ENCODE measurements at regions not wholly inside any gene's neighbourhood (a gene's known extent, or its start where the extent isn't known, plus 50 kb on each side); places are given as distances from the start of the nearest gene placed in this dataset.

- Histone ChIP-seq H3K4me3 (ENCODE audit: low read length) (no peak overlapping the region), H3K36me3 (ENCODE audit: control insufficient read depth, insufficient read depth, low read length) (no peaks in the 10 kb centered on the region), H3K27ac (ENCODE audit: low read length) (no peak overlapping the region), H3K4me1 (ENCODE audit: control insufficient read depth, insufficient read depth, low read length) (no peaks in the 10 kb centered on the region), H3K9me3 (ENCODE audit: control insufficient read depth, insufficient read depth, low read length) (no peaks in the 10 kb centered on the region), H3K27me3 (ENCODE audit: control insufficient read depth, insufficient read depth, low read length) (no peaks in the 10 kb centered on the region)
- DNase-seq (ENCODE audit: low read depth, low spot score): no peak
- WGBS (ENCODE audit: insufficient coverage, insufficient read length): no CpG with 5 or more reads among the region's 3 CpGs
Observed at GRCh38 chr5:123753180-123753936, 241.4 kb downstream of the CSNK1G3 start.

- WGBS (ENCODE audit: insufficient coverage, insufficient read length): no CpG with 5 or more reads among the region's 5 CpGs
- Histone ChIP-seq H3K9me3 (ENCODE audit: control insufficient read depth, insufficient read depth, low read length) (no peaks in the 10 kb centered on the region), H3K27ac (ENCODE audit: low read length) (no peak overlapping the region), H3K27me3 (ENCODE audit: control insufficient read depth, insufficient read depth, low read length) (no peaks in the 10 kb centered on the region), H3K36me3 (ENCODE audit: control insufficient read depth, insufficient read depth, low read length) (no peaks in the 10 kb centered on the region), H3K4me3 (ENCODE audit: low read length) (no peak overlapping the region), H3K4me1 (ENCODE audit: control insufficient read depth, insufficient read depth, low read length) (no peaks in the 10 kb centered on the region)
- no peak for DNase-seq (ENCODE audit: low read depth, low spot score)
Observed at GRCh38 chr5:123752552-123753179, 240.7 kb downstream of the CSNK1G3 start.

GRCh38 chr5:123751670-123752069 lies 239.7 kb downstream of the CSNK1G3 start:
- Histone ChIP-seq H3K4me3 (ENCODE audit: low read length) (no peak overlapping the region), H3K9me3 (ENCODE audit: control insufficient read depth, insufficient read depth, low read length) (no peaks in the 10 kb centered on the region), H3K36me3 (ENCODE audit: control insufficient read depth, insufficient read depth, low read length) (no peaks in the 10 kb centered on the region), H3K27me3 (ENCODE audit: control insufficient read depth, insufficient read depth, low read length) (no peaks in the 10 kb centered on the region), H3K4me1 (ENCODE audit: control insufficient read depth, insufficient read depth, low read length) (no peaks in the 10 kb centered on the region), H3K27ac (ENCODE audit: low read length) (no peak overlapping the region)
- DNase-seq (ENCODE audit: low read depth, low spot score): no peak
- no CpG with 5 or more reads among the region's 3 CpGs for WGBS (ENCODE audit: insufficient coverage, insufficient read length)

DNA sequence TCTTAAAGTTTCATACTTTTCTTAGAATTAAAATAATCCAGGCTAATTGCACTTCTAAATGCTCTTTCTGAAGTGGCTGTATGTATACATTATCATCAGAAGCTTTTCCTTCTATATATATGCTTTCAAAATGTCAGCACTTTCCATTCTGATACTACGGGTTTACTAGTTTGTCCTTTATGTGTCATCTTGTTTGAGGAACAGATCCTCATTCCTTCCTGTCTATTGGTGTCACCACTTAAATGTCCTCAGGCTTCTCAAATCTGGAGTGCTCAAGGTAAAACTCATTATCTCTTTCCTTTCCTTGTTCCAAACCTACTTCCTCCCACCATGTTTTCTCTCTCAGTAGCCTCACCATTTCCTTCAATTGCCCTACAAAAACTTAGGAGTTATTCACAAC lies 236.3 kb downstream of the CSNK1G3 start:
- Histone ChIP-seq H3K27ac (ENCODE audit: low read length) (no peak overlapping the region), H3K36me3 (ENCODE audit: control insufficient read depth, insufficient read depth, low read length) (no peaks in the 10 kb centered on the region), H3K4me1 (ENCODE audit: control insufficient read depth, insufficient read depth, low read length) (no peaks in the 10 kb centered on the region), H3K9me3 (ENCODE audit: control insufficient read depth, insufficient read depth, low read length) (no peaks in the 10 kb centered on the region), H3K27me3 (ENCODE audit: control insufficient read depth, insufficient read depth, low read length) (no peaks in the 10 kb centered on the region), H3K4me3 (ENCODE audit: low read length) (no peak overlapping the region)
- no peak for DNase-seq (ENCODE audit: low read depth, low spot score)
- no CpG with 5 or more reads among the region's 1 CpG for WGBS (ENCODE audit: insufficient coverage, insufficient read length)

GRCh38 chr5:123746683-123747360 lies 234.8 kb downstream of the CSNK1G3 start:
- no peaks in the 10 kb centered on the region for H3K9me3 ChIP-seq (ENCODE audit: control insufficient read depth, insufficient read depth, low read length)
- H3K36me3 ChIP-seq (ENCODE audit: control insufficient read depth, insufficient read depth, low read length): no peaks in the 10 kb centered on the region
- H3K4me1 ChIP-seq (ENCODE audit: control insufficient read depth, insufficient read depth, low read length): no peaks in the 10 kb centered on the region
- H3K27ac ChIP-seq (ENCODE audit: low read length): no peak overlapping the region
- no peaks in the 10 kb centered on the region for H3K27me3 ChIP-seq (ENCODE audit: control insufficient read depth, insufficient read depth, low read length)
- H3K4me3 ChIP-seq (ENCODE audit: low read length): no peak overlapping the region
- WGBS (ENCODE audit: insufficient coverage, insufficient read length): no CpG with 5 or more reads among the region's 3 CpGs
- no peak for DNase-seq (ENCODE audit: low read depth, low spot score)

GRCh38 chr5:123743990-123744583 lies 232.1 kb downstream of the CSNK1G3 start:
- no CpG with 5 or more reads among the region's 1 CpG for WGBS (ENCODE audit: insufficient coverage, insufficient read length)

GRCh38 chr5:123735384-123735783 lies 223.4 kb downstream of the CSNK1G3 start:
- no peak for DNase-seq (ENCODE audit: low read depth, low spot score)
- Histone ChIP-seq H3K27ac (ENCODE audit: low read length) (no peak overlapping the region), H3K36me3 (ENCODE audit: control insufficient read depth, insufficient read depth, low read length) (no peaks in the 10 kb centered on the region)

More at GRCh38 chr5:123743990-123744583, 232.1 kb downstream of the CSNK1G3 start:
- Histone ChIP-seq H3K9me3 (ENCODE audit: control insufficient read depth, insufficient read depth, low read length) (no peaks in the 10 kb centered on the region), H3K27ac (ENCODE audit: low read length) (no peak overlapping the region), H3K36me3 (ENCODE audit: control insufficient read depth, insufficient read depth, low read length) (no peaks in the 10 kb centered on the region), H3K4me3 (ENCODE audit: low read length) (no peak overlapping the region), H3K4me1 (ENCODE audit: control insufficient read depth, insufficient read depth, low read length) (no peaks in the 10 kb centered on the region), H3K27me3 (ENCODE audit: control insufficient read depth, insufficient read depth, low read length) (no peaks in the 10 kb centered on the region)
- DNase-seq (ENCODE audit: low read depth, low spot score): no peak

DNA sequence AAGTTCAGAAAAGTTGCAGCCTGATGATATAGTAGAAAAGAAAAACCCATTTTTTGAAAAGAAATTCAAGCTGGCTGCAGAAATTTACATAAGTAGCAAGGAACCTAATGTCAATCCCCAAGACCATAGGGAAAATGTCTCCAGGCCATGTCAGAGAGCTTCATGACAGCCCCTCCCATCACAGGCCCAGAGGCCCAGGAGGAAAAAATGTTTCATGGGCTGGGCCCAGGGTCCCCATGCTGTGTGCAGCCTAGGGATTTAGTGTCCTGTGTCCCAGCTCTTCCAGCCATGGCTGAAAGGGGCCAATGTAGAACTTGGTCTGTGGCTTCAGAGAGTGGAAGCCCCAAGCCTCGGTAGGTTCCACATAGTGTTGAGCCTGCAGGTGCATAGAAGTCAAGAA lies 220.3 kb downstream of the CSNK1G3 start:
- peaks cover 2% of the 10 kb centered on the region for H3K9me3 ChIP-seq (ENCODE audit: control insufficient read depth, insufficient read depth, low read length)

More at GRCh38 chr5:123735384-123735783, 223.4 kb downstream of the CSNK1G3 start:
- H3K27me3 ChIP-seq (ENCODE audit: control insufficient read depth, insufficient read depth, low read length): no peaks in the 10 kb centered on the region
- no peaks in the 10 kb centered on the region for H3K4me1 ChIP-seq (ENCODE audit: control insufficient read depth, insufficient read depth, low read length)
- no peak overlapping the region for H3K4me3 ChIP-seq (ENCODE audit: low read length)
- WGBS (ENCODE audit: insufficient coverage, insufficient read length): no CpG with 5 or more reads among the region's 1 CpG
- peaks cover 2% of the 10 kb centered on the region for H3K9me3 ChIP-seq (ENCODE audit: control insufficient read depth, insufficient read depth, low read length)

DNA sequence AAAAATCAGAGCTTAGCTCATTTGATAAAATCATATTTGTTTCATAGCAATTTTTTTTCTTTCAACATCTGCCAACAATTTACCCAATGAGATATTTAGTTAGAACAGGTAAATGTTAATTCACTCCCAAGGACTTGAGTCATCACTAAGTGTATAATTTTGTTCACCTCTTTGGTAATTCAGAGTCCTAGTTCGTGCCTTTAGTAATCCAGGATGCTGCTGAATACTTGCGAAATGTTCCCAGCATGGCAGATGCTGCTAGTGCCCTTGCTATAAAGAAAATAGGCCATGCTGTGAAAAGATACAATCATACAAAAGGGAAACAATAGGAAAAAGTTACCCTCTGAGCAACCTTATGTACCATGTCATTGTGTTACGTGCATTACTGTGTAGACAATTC lies 210.5 kb downstream of the CSNK1G3 start:
- WGBS (ENCODE audit: insufficient coverage, insufficient read length): no CpG with 5 or more reads among the region's 3 CpGs
- DNase-seq (ENCODE audit: low read depth, low spot score): no peak
- no peaks in the 10 kb centered on the region for H3K36me3 ChIP-seq (ENCODE audit: control insufficient read depth, insufficient read depth, low read length)
- H3K4me1 ChIP-seq (ENCODE audit: control insufficient read depth, insufficient read depth, low read length): no peaks in the 10 kb centered on the region
- no peak overlapping the region for H3K4me3 ChIP-seq (ENCODE audit: low read length)
- no peak overlapping the region for H3K27ac ChIP-seq (ENCODE audit: low read length)
- H3K27me3 ChIP-seq (ENCODE audit: control insufficient read depth, insufficient read depth, low read length): no peaks in the 10 kb centered on the region
- H3K9me3 ChIP-seq (ENCODE audit: control insufficient read depth, insufficient read depth, low read length): no peaks in the 10 kb centered on the region

More for the DNA sequence above, 220.3 kb downstream of the CSNK1G3 start:
- no peak overlapping the region for H3K4me3 ChIP-seq (ENCODE audit: low read length)
- WGBS (ENCODE audit: insufficient coverage, insufficient read length): no CpG with 5 or more reads among the region's 1 CpG
- H3K4me1 ChIP-seq (ENCODE audit: control insufficient read depth, insufficient read depth, low read length): no peaks in the 10 kb centered on the region
- H3K27ac ChIP-seq (ENCODE audit: low read length): no peak overlapping the region
- no peaks in the 10 kb centered on the region for H3K36me3 ChIP-seq (ENCODE audit: control insufficient read depth, insufficient read depth, low read length)
- DNase-seq (ENCODE audit: low read depth, low spot score): no peak
- no peaks in the 10 kb centered on the region for H3K27me3 ChIP-seq (ENCODE audit: control insufficient read depth, insufficient read depth, low read length)

GRCh38 chr5:123721675-123722276 lies 209.8 kb downstream of the CSNK1G3 start:
- DNase-seq (ENCODE audit: low read depth, low spot score): no peak
- Histone ChIP-seq H3K36me3 (ENCODE audit: control insufficient read depth, insufficient read depth, low read length) (no peaks in the 10 kb centered on the region), H3K27me3 (ENCODE audit: control insufficient read depth, insufficient read depth, low read length) (no peaks in the 10 kb centered on the region), H3K9me3 (ENCODE audit: control insufficient read depth, insufficient read depth, low read length) (no peaks in the 10 kb centered on the region), H3K27ac (ENCODE audit: low read length) (no peak overlapping the region), H3K4me1 (ENCODE audit: control insufficient read depth, insufficient read depth, low read length) (no peaks in the 10 kb centered on the region), H3K4me3 (ENCODE audit: low read length) (no peak overlapping the region)
- no CpG with 5 or more reads among the region's 4 CpGs for WGBS (ENCODE audit: insufficient coverage, insufficient read length)

Measured in iPS DF 6.9 (cell line).